IMR-90 (cell line): ENCODE measurements at regions not wholly inside any gene's neighbourhood (a gene's known extent, or its start where the extent isn't known, plus 50 kb on each side); places are given as distances from the start of the nearest gene placed in this dataset.

Experiments
- ATAC-seq: fragments of 200-7000 bp; cut with Tn5 transposase; 2 replicates; pipeline ENCODE4 v1.9.1; 2020; ENCODE audit warnings: low read depth, mild to moderate bottlenecking, moderate library complexity
- BruUV-seq: library from RNA; stranded (reverse); fragments of 400-500 nt; replicated peaks from 2 replicates; lab custom pipeline; 2021; lab: Mats Ljungman, UMichigan
- CTCF ChIA-PET: fragments of 300-600 bp; formaldehyde crosslinking; extraction: SDS; loops from one replicate; lab custom pipeline; 2021; ENCODE audit warnings: antibody characterized with exemption; lab: Yijun Ruan, JAX
- POLR2A ChIA-PET: fragments of 300-600 bp; sonication (Branson Sonifier 250); formaldehyde crosslinking; loops from one replicate; lab custom pipeline; 2022; ENCODE audit warnings: antibody characterized with exemption; ENCODE audit not compliant: unreplicated experiment; lab: Charles Lee
- DNase-seq: peaks from one replicate; pipeline ENCODE4 v3.0.0; 2013
- H2AFZ ChIP-seq: replicated peaks from 2 replicates; pipeline ENCODE3; 2013; ENCODE audit warnings: low read length, mild to moderate bottlenecking; ENCODE audit not compliant: poor library complexity
- H2AK5ac ChIP-seq: 2 replicates; pipeline ENCODE4 v1.6.1; 2013; ENCODE audit warnings: low read depth, low read length, inconsistent platforms
- H2AK9ac ChIP-seq: replicated peaks from 2 replicates; pipeline ENCODE3; 2013; ENCODE audit warnings: mild to moderate bottlenecking, low read depth, low read length, moderate library complexity; ENCODE audit not compliant: poor library complexity
- H2BK120ac ChIP-seq: 2 replicates; pipeline ENCODE4 v1.6.1; 2013; ENCODE audit warnings: low read depth, low read length, inconsistent platforms
- H2BK15ac ChIP-seq: 3 replicates; pipeline ENCODE4 v1.6.1; 2013; ENCODE audit warnings: low read depth, low read length, inconsistent platforms
- H2BK20ac ChIP-seq: 2 replicates; pipeline ENCODE4 v1.6.1; 2013; ENCODE audit warnings: low read depth, mild to moderate bottlenecking, inconsistent platforms, low read length, moderate library complexity
- H2BK5ac ChIP-seq: 2 replicates; pipeline ENCODE4 v1.6.1; 2013; ENCODE audit warnings: mild to moderate bottlenecking, low read depth, low read length, inconsistent platforms; ENCODE audit not compliant: poor library complexity, severe bottlenecking
- H3K14ac ChIP-seq: replicated peaks from 2 replicates; pipeline ENCODE4 v1.6.1; 2013; ENCODE audit warnings: low read depth, low read length, inconsistent platforms
- H3K18ac ChIP-seq: 2 replicates; pipeline ENCODE4 v1.6.1; 2013; ENCODE audit warnings: low read depth, low read length, control low read depth
- H3K23ac ChIP-seq: 2 replicates; pipeline ENCODE4 v1.6.1; 2013; ENCODE audit warnings: low read depth, low read length, inconsistent platforms
- H3K27ac ChIP-seq: 2 replicates; pipeline ENCODE4 v1.5.1; 2013; ENCODE audit warnings: mild to moderate bottlenecking, control low read depth, low read length; ENCODE audit not compliant: insufficient read depth
- H3K27me3 ChIP-seq: 2 replicates; pipeline ENCODE4 v1.6.1; 2013; ENCODE audit warnings: low read length; ENCODE audit not compliant: control insufficient read depth, insufficient read depth
- H3K36me3 ChIP-seq: 2 replicates; pipeline ENCODE4 v1.6.1; 2013; ENCODE audit warnings: low read length, mixed read lengths; ENCODE audit not compliant: control insufficient read depth, insufficient read depth
- H3K4ac ChIP-seq: 2 replicates; pipeline ENCODE4 v1.6.1; 2013; ENCODE audit warnings: low read depth, low read length, inconsistent platforms
- H3K4me1 ChIP-seq: 2 replicates; pipeline ENCODE4 v1.6.1; 2013; ENCODE audit warnings: low read length, mixed read lengths; ENCODE audit not compliant: control insufficient read depth, insufficient read depth
- H3K4me2 ChIP-seq: 2 replicates; pipeline ENCODE4 v1.6.1; 2013; ENCODE audit warnings: low read depth, mild to moderate bottlenecking, control low read depth, low read length, moderate library complexity
- H3K4me3 ChIP-seq: 2 replicates; pipeline ENCODE4 v1.5.1; 2013; ENCODE audit warnings: low read depth, mild to moderate bottlenecking, control low read depth, low read length, moderate library complexity; ENCODE audit not compliant: insufficient read depth
- H3K56ac ChIP-seq: 2 replicates; pipeline ENCODE4 v1.6.1; 2013; ENCODE audit warnings: low read length, inconsistent platforms; ENCODE audit not compliant: insufficient read depth; ENCODE audit errors: extremely low read depth
- H3K79me1 ChIP-seq, 2 experiments: 2 replicates each; pipeline ENCODE4 v1.6.1; 2013; ENCODE audit warnings: low read length in 2 of 2, inconsistent platforms in 1 of 2, low read depth in 1 of 2
- H3K9ac ChIP-seq: 2 replicates; pipeline ENCODE4 v1.6.1; 2013; ENCODE audit warnings: low read depth, low read length, control low read depth
- H3K9me1 ChIP-seq: 2 replicates; pipeline ENCODE4 v1.6.1; 2013; ENCODE audit warnings: low read length, inconsistent platforms; ENCODE audit not compliant: insufficient read depth
- H3K9me3 ChIP-seq: 2 replicates; pipeline ENCODE4 v1.6.1; 2013; ENCODE audit warnings: low read length; ENCODE audit not compliant: control insufficient read depth, insufficient read depth
- H4K20me1 ChIP-seq: 2 replicates; pipeline ENCODE4 v1.6.1; 2013; ENCODE audit warnings: low read length, inconsistent platforms; ENCODE audit not compliant: insufficient read depth
- H4K5ac ChIP-seq: 2 replicates; pipeline ENCODE4 v1.6.1; 2013; ENCODE audit warnings: mild to moderate bottlenecking, low read depth, low read length, control low read depth
- H4K8ac ChIP-seq, 2 experiments: 2 replicates each; pipeline ENCODE4 v1.6.1; 2013; ENCODE audit warnings: low read depth in 2 of 2, low read length in 2 of 2, control low read depth in 1 of 2, inconsistent platforms in 1 of 2
- H4K91ac ChIP-seq: 2 replicates; pipeline ENCODE4 v1.6.1; 2013; ENCODE audit warnings: low read depth, low read length, inconsistent platforms; ENCODE audit not compliant: insufficient read depth
- BHLHE40 ChIP-seq: fragments of 150-350 bp; IDR thresholded peaks from 2 replicates; pipeline ENCODE4 v1.6.1; 2016; ENCODE audit warnings: mild to moderate bottlenecking, low read depth, low read length
- CEBPB ChIP-seq: IDR thresholded peaks from 2 replicates; pipeline ENCODE4 v1.6.1; 2012; ENCODE audit warnings: low read depth, low read length, improper control_type of control experiment
- CHD1 ChIP-seq: IDR thresholded peaks from 2 replicates; pipeline ENCODE4 v1.6.1; 2012; ENCODE audit warnings: low read depth, low read length, improper control_type of control experiment
- MAFK ChIP-seq: IDR thresholded peaks from 2 replicates; pipeline ENCODE4 v1.6.1; 2012; ENCODE audit warnings: low read depth, low read length, improper control_type of control experiment
- MAZ ChIP-seq: IDR thresholded peaks from 2 replicates; pipeline ENCODE4 v1.6.1; 2012; ENCODE audit warnings: low read depth, mild to moderate bottlenecking, low read length, improper control_type of control experiment, moderate library complexity, borderline replicate concordance
- MXI1 ChIP-seq: IDR thresholded peaks from 2 replicates; pipeline ENCODE4 v1.6.1; 2012; ENCODE audit warnings: low read depth, mild to moderate bottlenecking, low read length, moderate library complexity, borderline replicate concordance
- NFE2L2 ChIP-seq: fragments of 150-350 bp; IDR thresholded peaks from 2 replicates; pipeline ENCODE4 v1.6.1; 2016; ENCODE audit warnings: low read depth, mild to moderate bottlenecking, low read length
- POLR2A ChIP-seq: IDR thresholded peaks from 2 replicates; pipeline ENCODE4 v1.6.1; 2012; ENCODE audit warnings: mild to moderate bottlenecking, low read depth, low read length
- RAD21 ChIP-seq: IDR thresholded peaks from 2 replicates; pipeline ENCODE4 v1.6.1; 2012; ENCODE audit warnings: low read length, improper control_type of control experiment
- RCOR1 ChIP-seq: IDR thresholded peaks from 2 replicates; pipeline ENCODE4 v1.6.1; 2012; ENCODE audit warnings: mild to moderate bottlenecking, low read length, improper control_type of control experiment; ENCODE audit not compliant: insufficient replicate concordance
- RFX5 ChIP-seq: IDR thresholded peaks from 2 replicates; pipeline ENCODE4 v1.8.0; 2012; ENCODE audit warnings: low read depth, mild to moderate bottlenecking, low read length, moderate library complexity
- WGBS, 2 experiments: methylation state at CpG; one replicate each; pipeline versions ENCODE4 v1.1.5 to v1.1.7; 2013; ENCODE audit warnings: missing lambda C conversion rate in 2 of 2; ENCODE audit not compliant: insufficient read length in 1 of 2; ENCODE audit errors: extremely low coverage in 2 of 2; 5-methylcytosine and 5-hydroxymethylcytosine counted together
- dilution Hi-C: fragments of 300-500 bp; cut with HindIII; formaldehyde crosslinking; loops from one replicate; pipeline ENCODE4 v1.14.3; 2018; ENCODE audit warnings: low sequenced_read_pairs; ENCODE audit not compliant: unreplicated experiment
- in situ Hi-C: fragments of 300-500 bp; cut with MboI; formaldehyde crosslinking; loops from 3 replicates; pipeline ENCODE4 v1.14.3; 2019; ENCODE audit warnings: low sequenced_read_pairs, inconsistent platforms, mixed read lengths
- intact Hi-C: fragments of 100-400 bp; cut with micrococcal nuclease; formaldehyde crosslinking; loops from 2 replicates; pipeline ENCODE4 v1.10.0; 2022
- TF ChIP-seq, protein P1 (sequence below): fragments of 150-350 bp; IDR thresholded peaks from 2 replicates; pipeline ENCODE4 v1.6.1; 2016; ENCODE audit warnings: low read depth, mild to moderate bottlenecking, low read length, moderate library complexity, borderline replicate concordance

DNA sequence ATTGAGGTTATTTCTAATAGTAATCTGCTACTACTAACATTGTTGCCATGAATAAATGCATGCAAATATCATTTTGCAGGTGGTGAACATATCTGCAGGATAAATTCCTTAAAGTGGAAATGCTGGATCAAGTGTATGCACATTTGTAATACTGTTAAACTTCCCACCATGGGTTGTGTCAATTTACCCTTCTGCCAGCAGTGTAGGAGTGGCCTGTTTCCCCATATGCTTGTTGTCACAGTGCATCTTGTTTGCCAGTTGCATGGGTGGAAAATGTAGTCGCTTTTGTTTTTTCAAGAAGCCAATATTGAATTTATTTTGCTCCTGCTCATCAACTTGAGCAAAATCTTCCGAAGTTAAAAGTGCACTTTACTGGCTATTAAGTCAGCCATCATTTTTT lies 139.0 kb upstream of the ACKR3 start:
- 0 out of 2 replicates have a peak, but pooled peaks cover 2% of the 10 kb centered on the region for H3K9me3 ChIP-seq
- H3K56ac ChIP-seq = no peak overlapping the region
- in situ Hi-C loops = no loop called here
- H2BK5ac ChIP-seq = no peak overlapping the region
- H3K23ac ChIP-seq = no peak overlapping the region
- H3K9ac ChIP-seq = no peak overlapping the region
- H3K79me1 ChIP-seq = no peaks in the 10 kb centered on the region
- no peaks in the 10 kb centered on the region for H3K36me3 ChIP-seq
- no peaks in the 10 kb centered on the region for H3K9me1 ChIP-seq
- no peak overlapping the region for H3K4me3 ChIP-seq
- H2BK15ac ChIP-seq = no peak overlapping the region
- ChIA-PET POLR2A (no interaction called here), CTCF (no interaction called here)
- ATAC-seq (no peak), DNase-seq (no peak)
- no peak overlapping the region for H2AK9ac ChIP-seq
- H4K8ac ChIP-seq = no peak overlapping the region
- no peak overlapping the region for H2AK5ac ChIP-seq
- H4K91ac ChIP-seq = no peak overlapping the region
- H2AFZ ChIP-seq = no peak overlapping the region
- intact Hi-C loops = no loop called here
- H2BK120ac ChIP-seq = no peak overlapping the region
- H4K5ac ChIP-seq = no peak overlapping the region
- H3K4ac ChIP-seq = no peak overlapping the region
- H2BK20ac ChIP-seq = no peak overlapping the region
- dilution Hi-C loops = no loop called here
- H3K27ac ChIP-seq = no peak overlapping the region
- TF ChIP-seq, protein P1, sequence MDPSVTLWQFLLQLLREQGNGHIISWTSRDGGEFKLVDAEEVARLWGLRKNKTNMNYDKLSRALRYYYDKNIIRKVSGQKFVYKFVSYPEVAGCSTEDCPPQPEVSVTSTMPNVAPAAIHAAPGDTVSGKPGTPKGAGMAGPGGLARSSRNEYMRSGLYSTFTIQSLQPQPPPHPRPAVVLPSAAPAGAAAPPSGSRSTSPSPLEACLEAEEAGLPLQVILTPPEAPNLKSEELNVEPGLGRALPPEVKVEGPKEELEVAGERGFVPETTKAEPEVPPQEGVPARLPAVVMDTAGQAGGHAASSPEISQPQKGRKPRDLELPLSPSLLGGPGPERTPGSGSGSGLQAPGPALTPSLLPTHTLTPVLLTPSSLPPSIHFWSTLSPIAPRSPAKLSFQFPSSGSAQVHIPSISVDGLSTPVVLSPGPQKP = no peak
- TF ChIP-seq MAFK = no peak
- TF ChIP-seq CEBPB = no peak
- no peak for TF ChIP-seq BHLHE40
- no peak for TF ChIP-seq RCOR1
- TF ChIP-seq NFE2L2 = no peak
- no peak for TF ChIP-seq MXI1
- no peak for TF ChIP-seq CHD1
- no peak for TF ChIP-seq MAZ
- no peak for TF ChIP-seq POLR2A
- TF ChIP-seq RAD21 = no peak
- no peak for TF ChIP-seq RFX5
- no peak overlapping the region for H3K14ac ChIP-seq
- BruUV-seq = no TSS peak
- no peaks in the 10 kb centered on the region for H3K27me3 ChIP-seq
- H4K20me1 ChIP-seq = no peaks in the 10 kb centered on the region
- WGBS, 2 experiments = no CpG with 5 or more reads among the region's 2 CpGs
- H3K4me2 ChIP-seq = no peak overlapping the region
- H3K4me1 ChIP-seq = no peaks in the 10 kb centered on the region
- H3K18ac ChIP-seq = no peak overlapping the region
